Spleen (tissue), 11 donors: ENCODE measurements at regions not wholly inside any gene's neighbourhood (a gene's known extent, or its start where the extent isn't known, plus 50 kb on each side); places are given as distances from the start of the nearest gene placed in this dataset.

Source experiments
- DNase-seq: peaks from one replicate; pipeline ENCODE4 v3.0.0-alpha.2; 2020
- H3K27ac ChIP-seq, 8 donors: fragments of 200-600 bp; sonication (generic) in 7 of 8; 1 replicate in 4 of 8; 2 replicates in 4 of 8; pipeline versions ENCODE4 v1.5.0 to v1.8.0; 2016 to 2021; ENCODE audit warnings: inconsistent platforms in 4 of 8, mild to moderate bottlenecking in 4 of 8, moderate library complexity in 1 of 8
- H3K27me3 ChIP-seq, 7 donors: fragments of 200-600 bp; sonication (generic) in 6 of 7; replicated peaks in 1 of 7; 1 replicate in 4 of 7; 2 replicates in 3 of 7; pipeline versions ENCODE4 v1.5.0 to v1.8.0; 2016 to 2021; ENCODE audit warnings: inconsistent platforms in 3 of 7, mild to moderate bottlenecking in 1 of 7
- H3K36me3 ChIP-seq, 6 donors: fragments of 200-600 bp; sonication (generic) in 5 of 6; 1 replicate in 4 of 6; 2 replicates in 2 of 6; pipeline versions ENCODE4 v1.5.0 to v1.8.0; 2016 to 2021; ENCODE audit warnings: inconsistent platforms in 2 of 6
- H3K4me1 ChIP-seq, 6 donors: fragments of 200-600 bp; sonication (generic) in 5 of 6; 1 replicate in 3 of 6; 2 replicates in 3 of 6; pipeline versions ENCODE4 v1.5.0 to v1.8.0; 2016 to 2021; ENCODE audit warnings: inconsistent platforms in 3 of 6
- H3K4me3 ChIP-seq, 8 donors: fragments of 200-600 bp; sonication (generic) in 7 of 8; 1 replicate in 4 of 8; 2 replicates in 4 of 8; pipeline versions ENCODE4 v1.5.0 to v1.8.0; 2016 to 2021; ENCODE audit warnings: inconsistent platforms in 4 of 8, mild to moderate bottlenecking in 4 of 8, moderate library complexity in 2 of 8
- H3K9me3 ChIP-seq, 8 donors: fragments of 200-600 bp; sonication (generic) in 7 of 8; 1 replicate in 4 of 8; 2 replicates in 4 of 8; pipeline versions ENCODE4 v1.5.0 to v1.8.0; 2016 to 2021; ENCODE audit warnings: inconsistent platforms in 4 of 8
- POLR2A ChIP-seq, 3 donors: fragments of 450-650 bp; IDR thresholded peaks; one replicate each; pipeline ENCODE4 v1.5.1; 2017; ENCODE audit warnings: antibody characterized with exemption in 3 of 3, mild to moderate bottlenecking in 1 of 3
- POLR2AphosphoS5 ChIP-seq, 3 donors: sonication (generic); formaldehyde crosslinking; IDR thresholded peaks; one replicate each; pipeline ENCODE4 v1.5.1; 2017; ENCODE audit warnings: antibody characterized with exemption in 3 of 3
- WGBS, 5 donors: extraction: QIAGEN DNeasy Blood & Tissue Kit in 3 of 5; methylation state at CpG; one replicate each; pipeline versions ENCODE4 v1.1.5 to v1.1.7; 2013 to 2018; 5-methylcytosine and 5-hydroxymethylcytosine counted together
- intact Hi-C: fragments of 100-400 bp; cut with DNase I; formaldehyde crosslinking; loops from one replicate; pipeline ENCODE4 v1.15.0; 2023; ENCODE audit warnings: low total_unique reads
- TF ChIP-seq, protein P1 (sequence below), 11 experiments: fragments of 200-600 bp in 7 of 11; fragments of 450-650 bp in 4 of 11; sonication (generic) in 4 of 11; IDR thresholded peaks in 8 of 11; conservative IDR thresholded peaks in 3 of 11; 1 replicate in 7 of 11; 2 replicates in 4 of 11; pipeline versions ENCODE4 v1.4.0 to v1.8.0; 2016 to 2021; ENCODE audit warnings: antibody characterized with exemption in 11 of 11, inconsistent platforms in 4 of 11, mild to moderate bottlenecking in 1 of 11
- donor health status: healthy with polysubstance abuse.
- donor health status: DM: no; HTN: no; CAD: no; lungs with moderate emphysema.
- donor health status: DM: no; HTN: no; CAD: no.
- donor health status: Bipolar disorder and iron deficiency.
- donor health status: healthy.
- donor health status: DM: no; HTN: no; CAD: no.
- donor health status: DM: yes; HTN: yes; CAD: no.

DNA sequence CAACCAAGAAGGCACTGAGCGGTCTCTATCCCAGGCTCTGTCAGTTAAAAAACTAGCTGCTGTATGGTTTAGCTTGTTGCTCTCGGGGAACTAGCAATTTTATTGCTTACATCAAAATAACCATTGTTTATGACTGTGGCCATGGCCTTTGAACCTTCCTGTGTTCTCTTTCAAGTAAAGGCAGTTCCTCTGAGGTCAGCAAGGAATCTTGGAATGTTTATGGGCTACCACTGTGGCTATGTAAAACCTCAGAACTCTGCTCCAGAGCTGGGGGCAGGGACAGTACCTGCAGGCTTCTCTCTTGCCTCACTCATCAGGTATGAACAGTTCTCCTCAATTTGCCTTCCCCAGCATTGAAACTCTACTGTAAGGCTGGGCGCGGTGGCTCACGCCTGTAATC, 416.0 kb upstream of the NETO1 start:
- no peaks in the 10 kb centered on the region for H3K36me3 ChIP-seq
- no peak for TF ChIP-seq POLR2AphosphoS5 (IDR thresholded peaks at IDR 0.05)
- TF ChIP-seq, protein P1, sequence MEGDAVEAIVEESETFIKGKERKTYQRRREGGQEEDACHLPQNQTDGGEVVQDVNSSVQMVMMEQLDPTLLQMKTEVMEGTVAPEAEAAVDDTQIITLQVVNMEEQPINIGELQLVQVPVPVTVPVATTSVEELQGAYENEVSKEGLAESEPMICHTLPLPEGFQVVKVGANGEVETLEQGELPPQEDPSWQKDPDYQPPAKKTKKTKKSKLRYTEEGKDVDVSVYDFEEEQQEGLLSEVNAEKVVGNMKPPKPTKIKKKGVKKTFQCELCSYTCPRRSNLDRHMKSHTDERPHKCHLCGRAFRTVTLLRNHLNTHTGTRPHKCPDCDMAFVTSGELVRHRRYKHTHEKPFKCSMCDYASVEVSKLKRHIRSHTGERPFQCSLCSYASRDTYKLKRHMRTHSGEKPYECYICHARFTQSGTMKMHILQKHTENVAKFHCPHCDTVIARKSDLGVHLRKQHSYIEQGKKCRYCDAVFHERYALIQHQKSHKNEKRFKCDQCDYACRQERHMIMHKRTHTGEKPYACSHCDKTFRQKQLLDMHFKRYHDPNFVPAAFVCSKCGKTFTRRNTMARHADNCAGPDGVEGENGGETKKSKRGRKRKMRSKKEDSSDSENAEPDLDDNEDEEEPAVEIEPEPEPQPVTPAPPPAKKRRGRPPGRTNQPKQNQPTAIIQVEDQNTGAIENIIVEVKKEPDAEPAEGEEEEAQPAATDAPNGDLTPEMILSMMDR (IDR thresholded peaks at IDR 0.05 in 8 of 11, conservative IDR thresholded peaks at IDR 0.05 in 3 of 11), result no peak
- TF ChIP-seq POLR2A (IDR thresholded peaks at IDR 0.05), result no peak
- intact Hi-C loops, result no loop called here
- H3K27me3 ChIP-seq, result no peaks in the 10 kb centered on the region
- DNase-seq, result no peak
- no peaks in the 10 kb centered on the region for H3K9me3 ChIP-seq
- H3K4me3 ChIP-seq, result no peak overlapping the region
- no peaks in the 10 kb centered on the region for H3K4me1 ChIP-seq
- no peak overlapping the region for H3K27ac ChIP-seq
- 85 to 93% (median 91%) methylated on average over 5 of the region's 5 CpGs for WGBS, 5 donors

DNA sequence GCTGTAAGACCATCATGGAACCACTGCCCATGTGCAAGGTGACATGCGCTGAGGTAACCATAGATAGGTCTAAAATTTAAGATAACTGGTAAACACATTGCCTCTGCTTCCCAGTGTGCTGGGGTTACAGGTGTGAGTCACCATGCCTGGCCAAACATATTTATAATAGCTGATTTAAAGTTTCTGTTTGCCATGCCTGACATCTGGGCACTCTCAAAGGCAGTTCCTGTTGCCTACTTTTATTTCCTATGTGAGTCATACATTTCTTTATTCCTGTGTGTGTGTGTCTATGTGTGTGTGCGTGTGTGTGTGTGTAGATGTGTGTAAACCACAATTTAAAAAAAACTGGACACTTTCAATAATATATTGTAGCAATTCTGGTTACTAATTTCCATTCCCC, 415.2 kb upstream of the NETO1 start:
- Histone ChIP-seq H3K27me3 (no peaks in the 10 kb centered on the region), H3K27ac (no peak overlapping the region), H3K4me1 (no peaks in the 10 kb centered on the region), H3K9me3 (peaks cover 0 to 3% (median 0%) of the 10 kb centered on the region in 8 donors), H3K4me3 (no peak overlapping the region), H3K36me3 (no peaks in the 10 kb centered on the region)
- intact Hi-C loops, result no loop called here
- WGBS, 5 donors, result 86 to 100% (median 89%) methylated on average over 2 of the region's 2 CpGs
- no peak for TF ChIP-seq POLR2A (IDR thresholded peaks at IDR 0.05)
- TF ChIP-seq, protein P1 (IDR thresholded peaks at IDR 0.05 in 8 of 11, conservative IDR thresholded peaks at IDR 0.05 in 3 of 11), result no peak
- TF ChIP-seq POLR2AphosphoS5 (IDR thresholded peaks at IDR 0.05), result no peak
- DNase-seq, result no peak

DNA sequence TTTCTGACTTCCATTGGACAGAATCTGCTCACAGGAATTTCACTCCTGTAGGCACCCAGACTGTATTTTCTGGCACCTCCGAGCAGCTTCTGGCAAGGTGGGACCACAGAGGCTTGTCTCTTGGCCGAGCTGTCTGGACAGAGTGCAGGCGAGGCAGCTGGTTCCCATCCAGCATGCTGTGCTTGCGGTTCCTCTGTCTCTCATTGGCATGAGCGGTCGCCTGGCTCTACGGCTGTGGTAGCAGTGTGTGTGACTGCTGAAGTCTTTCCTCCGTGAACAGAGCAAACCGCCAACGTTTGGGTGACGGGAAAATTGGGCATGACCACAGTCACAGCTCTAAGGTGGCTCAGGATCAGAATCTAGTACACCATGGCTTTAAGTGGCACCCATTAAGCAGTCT, 411.7 kb upstream of the NETO1 start:
- no peaks in the 10 kb centered on the region for H3K4me1 ChIP-seq
- 80 to 91% (median 89%) methylated on average over 11 of the region's 11 CpGs for WGBS, 5 donors
- H3K27me3 ChIP-seq, result no peaks in the 10 kb centered on the region
- peaks cover 0 to 3% (median 0%) of the 10 kb centered on the region in 8 donors for H3K9me3 ChIP-seq
- no peak for DNase-seq
- intact Hi-C loops, result no loop called here
- no peak overlapping the region for H3K27ac ChIP-seq
- no peak for TF ChIP-seq POLR2AphosphoS5 (IDR thresholded peaks at IDR 0.05)
- no peak for TF ChIP-seq POLR2A (IDR thresholded peaks at IDR 0.05)
- TF ChIP-seq, protein P1 (IDR thresholded peaks at IDR 0.05 in 8 of 11, conservative IDR thresholded peaks at IDR 0.05 in 3 of 11), result no peak
- no peaks in the 10 kb centered on the region for H3K36me3 ChIP-seq
- H3K4me3 ChIP-seq, result no peak overlapping the region

DNA sequence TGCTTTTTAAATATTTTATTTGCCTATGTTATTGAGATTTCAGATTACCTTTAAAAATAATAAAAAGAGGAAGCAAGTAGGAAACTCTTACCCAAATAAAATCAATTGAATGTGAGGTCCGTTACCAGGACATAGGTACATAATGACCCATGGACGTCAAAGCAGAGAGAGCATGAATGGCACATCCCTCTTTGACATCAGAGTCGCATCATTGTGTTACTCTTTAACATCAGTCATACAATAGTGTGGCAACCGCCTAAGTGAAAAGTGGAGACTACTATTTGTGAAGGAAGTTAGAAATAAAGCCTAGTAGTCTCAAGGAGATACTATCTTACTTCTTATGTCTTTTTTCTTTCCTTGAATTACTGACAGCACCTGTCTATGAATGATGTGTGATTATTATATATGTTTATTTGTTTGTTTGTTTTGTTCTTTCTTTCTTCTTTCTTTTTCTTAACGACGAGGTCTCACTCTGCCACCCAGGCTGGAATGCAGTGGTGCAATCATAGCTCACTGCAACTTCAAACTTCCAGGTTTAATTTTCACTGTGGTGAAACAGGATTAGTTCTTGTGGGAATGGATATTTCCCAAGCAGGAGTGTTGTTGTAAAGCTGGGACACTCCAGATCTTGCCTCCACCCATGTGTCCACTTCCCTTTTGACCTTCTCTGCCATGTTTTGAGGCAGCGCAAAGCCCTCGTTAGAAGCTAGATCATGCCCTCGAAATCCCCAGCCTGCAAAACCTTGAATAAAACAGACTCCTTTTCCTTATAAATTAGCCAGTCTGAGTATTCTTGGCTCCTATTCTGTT, 407.2 kb upstream of the NETO1 start:
- Histone ChIP-seq H3K9me3 (peaks cover 0 to 3% (median 0%) of the 10 kb centered on the region in 8 donors), H3K36me3 (no peaks in the 10 kb centered on the region), H3K27me3 (no peaks in the 10 kb centered on the region), H3K4me1 (no peaks in the 10 kb centered on the region), H3K4me3 (no peak overlapping the region), H3K27ac (no peak overlapping the region)
- WGBS, 5 donors, result 84 to 92% (median 88%) methylated on average over 9 of the region's 9 CpGs
- intact Hi-C loops, result no loop called here
- no peak for DNase-seq
- TF ChIP-seq POLR2AphosphoS5 (IDR thresholded peaks at IDR 0.05), result no peak
- TF ChIP-seq, protein P1 (IDR thresholded peaks at IDR 0.05 in 8 of 11, conservative IDR thresholded peaks at IDR 0.05 in 3 of 11), result no peak
